GM12872 (cell line): ENCODE measurements at regions not wholly inside any gene's neighbourhood (a gene's known extent, or its start where the extent isn't known, plus 50 kb on each side); places are given as distances from the start of the nearest gene placed in this dataset.

Experiments used
- TF ChIP-seq, protein P1 (sequence below): IDR thresholded peaks from 3 replicates; pipeline ENCODE4 v1.5.1; 2011; ENCODE audit warnings: low read depth, mild to moderate bottlenecking, low read length, moderate library complexity; ENCODE audit not compliant: insufficient read depth

DNA sequence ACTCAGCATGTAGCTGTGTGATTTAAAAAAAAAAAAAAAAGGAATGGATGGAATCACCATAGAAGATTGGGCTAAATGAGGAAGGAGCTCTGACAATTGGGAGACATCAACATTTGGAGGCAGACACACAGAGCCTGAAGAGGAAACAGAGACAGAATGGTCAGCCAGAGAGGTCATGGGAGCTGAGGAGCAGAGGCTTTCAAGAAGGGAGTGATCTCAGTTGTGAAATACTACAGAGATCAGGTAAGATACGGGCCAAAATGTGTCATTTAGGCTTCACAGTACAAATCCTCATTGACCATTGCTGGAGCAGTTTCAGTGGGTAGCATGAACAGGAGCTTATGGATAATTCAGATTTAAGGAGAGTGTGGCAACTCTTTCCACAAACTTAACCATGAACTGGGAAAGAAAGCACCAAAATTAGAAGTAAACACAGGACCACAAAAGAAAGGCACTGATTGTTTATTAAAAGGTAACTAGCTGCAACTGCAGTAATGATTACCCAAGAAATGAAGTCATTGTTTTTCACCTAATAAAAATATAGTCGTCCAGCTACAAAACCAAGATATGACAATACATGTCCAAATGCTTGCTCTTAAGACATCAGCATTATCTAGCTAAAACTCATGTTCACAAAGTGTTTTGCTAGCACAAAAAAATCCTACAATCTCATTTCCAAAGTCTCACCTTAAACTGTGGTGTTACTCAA is 203.2 kb downstream of the DHX15 start:
- TF ChIP-seq, protein P1, sequence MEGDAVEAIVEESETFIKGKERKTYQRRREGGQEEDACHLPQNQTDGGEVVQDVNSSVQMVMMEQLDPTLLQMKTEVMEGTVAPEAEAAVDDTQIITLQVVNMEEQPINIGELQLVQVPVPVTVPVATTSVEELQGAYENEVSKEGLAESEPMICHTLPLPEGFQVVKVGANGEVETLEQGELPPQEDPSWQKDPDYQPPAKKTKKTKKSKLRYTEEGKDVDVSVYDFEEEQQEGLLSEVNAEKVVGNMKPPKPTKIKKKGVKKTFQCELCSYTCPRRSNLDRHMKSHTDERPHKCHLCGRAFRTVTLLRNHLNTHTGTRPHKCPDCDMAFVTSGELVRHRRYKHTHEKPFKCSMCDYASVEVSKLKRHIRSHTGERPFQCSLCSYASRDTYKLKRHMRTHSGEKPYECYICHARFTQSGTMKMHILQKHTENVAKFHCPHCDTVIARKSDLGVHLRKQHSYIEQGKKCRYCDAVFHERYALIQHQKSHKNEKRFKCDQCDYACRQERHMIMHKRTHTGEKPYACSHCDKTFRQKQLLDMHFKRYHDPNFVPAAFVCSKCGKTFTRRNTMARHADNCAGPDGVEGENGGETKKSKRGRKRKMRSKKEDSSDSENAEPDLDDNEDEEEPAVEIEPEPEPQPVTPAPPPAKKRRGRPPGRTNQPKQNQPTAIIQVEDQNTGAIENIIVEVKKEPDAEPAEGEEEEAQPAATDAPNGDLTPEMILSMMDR: no peak

DNA sequence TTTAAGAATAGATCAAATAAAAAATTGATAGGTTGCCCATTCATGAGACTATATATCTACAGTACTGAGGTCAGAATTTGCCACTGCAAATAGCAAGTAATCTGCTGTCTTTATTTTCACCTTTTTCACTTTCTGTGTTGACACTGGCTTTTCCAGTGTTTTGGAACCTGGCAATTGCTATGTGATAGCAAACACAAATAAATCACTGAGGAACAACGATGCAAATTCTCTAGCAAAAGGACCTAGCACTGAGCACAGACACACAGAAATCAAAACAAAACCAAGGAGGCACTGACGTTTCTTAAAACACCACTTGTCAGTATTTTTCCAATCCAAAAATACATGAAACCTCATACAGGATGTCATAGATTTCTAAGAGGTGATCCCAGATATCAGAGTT is 210.7 kb downstream of the DHX15 start:
- TF ChIP-seq, protein P1: no peak

DNA sequence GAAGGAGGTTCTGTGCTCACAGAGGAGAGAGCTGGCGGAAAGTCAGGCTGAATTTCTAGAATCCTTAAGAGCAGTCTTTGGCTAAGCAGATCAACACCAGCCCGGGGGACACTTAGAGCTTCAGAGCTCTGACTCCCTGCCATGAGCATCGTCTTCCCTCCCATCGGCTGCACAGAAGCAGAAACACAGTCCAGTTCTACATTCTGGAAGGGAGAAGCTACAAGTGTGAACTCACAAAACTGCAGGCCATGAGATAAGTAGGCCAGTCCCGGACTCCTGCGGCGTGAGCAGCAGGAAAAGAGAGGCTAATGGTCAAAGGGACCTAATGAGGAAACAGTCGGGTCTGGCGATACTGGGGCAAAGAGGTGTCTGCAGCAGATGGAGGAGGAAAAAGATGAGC is 211.5 kb downstream of the DHX15 start:
- TF ChIP-seq, protein P1: no peak

DNA sequence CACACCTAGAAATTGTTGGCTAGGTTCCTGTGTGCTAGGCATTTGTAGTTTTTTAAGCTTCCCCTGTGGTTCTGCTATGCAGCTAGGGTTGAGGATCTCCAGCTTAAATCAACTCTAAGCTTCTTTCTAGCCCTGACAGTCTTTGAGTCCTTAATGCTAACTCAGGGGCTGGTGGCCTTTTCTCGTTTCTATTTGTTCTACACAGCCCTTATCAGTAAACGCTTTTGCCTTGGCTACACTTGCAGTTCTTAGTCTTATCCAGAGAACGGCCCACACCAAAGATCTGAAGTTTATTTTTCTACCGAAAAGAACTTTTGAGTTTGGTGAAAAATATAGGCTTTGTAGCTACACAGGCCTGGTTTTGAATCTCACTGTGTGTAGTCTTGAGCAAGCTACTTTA is 212.0 kb downstream of the DHX15 start:
- TF ChIP-seq, protein P1: no peak

DNA sequence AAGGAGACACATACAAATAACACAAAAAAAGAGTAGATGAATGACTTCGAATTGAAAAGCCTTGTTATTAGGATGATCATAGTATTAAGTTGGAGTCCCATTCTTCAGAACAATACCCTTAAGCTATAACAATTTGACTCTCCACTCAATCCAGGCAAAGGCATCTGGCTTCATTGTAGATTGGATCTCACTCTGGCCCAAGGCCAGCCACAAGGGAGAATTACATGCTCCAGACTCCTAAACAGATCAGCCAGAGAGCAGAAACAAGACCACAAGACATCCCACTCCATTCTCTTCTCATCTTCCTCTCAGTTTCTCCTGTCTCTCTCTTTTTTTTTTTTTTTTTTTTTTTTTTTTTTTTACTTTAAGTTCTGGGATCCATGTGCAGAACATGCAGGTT is 213.9 kb downstream of the DHX15 start:
- TF ChIP-seq, protein P1: no peak

DNA sequence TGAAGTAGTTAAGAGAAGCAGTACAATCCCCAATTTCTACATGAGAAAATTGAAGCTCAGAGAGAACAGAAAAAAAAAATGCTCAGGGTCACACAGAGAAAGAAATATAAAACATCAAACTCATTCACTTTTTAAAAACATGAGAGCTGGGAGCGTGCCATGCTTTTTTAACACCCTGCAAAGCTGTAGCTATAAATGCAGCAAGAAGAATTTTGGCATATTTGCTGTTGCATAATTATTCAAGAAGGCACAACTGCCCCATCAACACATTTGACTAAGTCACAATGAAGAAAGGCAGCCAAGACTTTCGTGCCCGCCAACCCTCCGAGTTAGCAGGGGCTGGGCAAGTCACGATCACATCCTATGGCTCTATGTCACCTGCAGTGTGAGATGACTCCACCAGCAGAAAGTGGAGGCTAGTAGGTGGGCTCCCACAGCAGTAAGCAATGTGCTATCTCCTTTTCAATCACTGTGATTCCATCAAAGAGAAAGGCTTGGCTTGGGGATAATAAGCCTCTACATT is 214.8 kb downstream of the DHX15 start:
- TF ChIP-seq, protein P1: no peak

DNA sequence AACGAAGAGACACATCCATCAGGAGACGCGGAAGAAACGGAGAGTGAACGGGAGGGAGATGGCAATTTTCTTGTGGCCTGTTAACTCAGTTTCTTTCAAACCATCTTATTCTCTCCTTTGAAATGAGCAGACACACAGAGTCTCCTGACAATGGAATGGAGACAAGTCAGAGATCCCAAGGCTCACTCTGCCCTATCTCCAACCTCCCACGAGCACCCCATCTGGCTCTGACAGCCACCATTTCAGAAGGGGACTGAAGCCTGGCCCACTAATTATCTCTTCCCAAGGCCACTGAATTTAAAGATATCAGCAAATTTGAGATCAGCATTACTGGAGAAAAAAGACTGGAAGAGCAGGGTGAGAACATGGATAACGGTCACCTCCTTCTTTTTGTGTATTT is 215.6 kb downstream of the DHX15 start:
- TF ChIP-seq, protein P1: no peak
